GM12875 (cell line): ENCODE measurements at regions not wholly inside any gene's neighbourhood (a gene's known extent, or its start where the extent isn't known, plus 50 kb on each side); places are given as distances from the start of the nearest gene placed in this dataset.

ENCODE experiments used
- H3K4me3 ChIP-seq: one replicate; pipeline ENCODE4 v1.5.1; 2011; ENCODE audit warnings: low read depth, low read length, control low read depth
- TF ChIP-seq, protein P1 (sequence below): IDR thresholded peaks from 2 replicates; pipeline ENCODE4 v1.5.1; 2011; ENCODE audit warnings: low read depth, mild to moderate bottlenecking, control low read depth, inconsistent platforms, low read length, moderate library complexity, borderline replicate concordance; ENCODE audit not compliant: insufficient read depth

GRCh38 chr5:96329886-96330529 lies 103.0 kb downstream of the PCSK1 start:
- no peak overlapping the region for H3K4me3 ChIP-seq

DNA sequence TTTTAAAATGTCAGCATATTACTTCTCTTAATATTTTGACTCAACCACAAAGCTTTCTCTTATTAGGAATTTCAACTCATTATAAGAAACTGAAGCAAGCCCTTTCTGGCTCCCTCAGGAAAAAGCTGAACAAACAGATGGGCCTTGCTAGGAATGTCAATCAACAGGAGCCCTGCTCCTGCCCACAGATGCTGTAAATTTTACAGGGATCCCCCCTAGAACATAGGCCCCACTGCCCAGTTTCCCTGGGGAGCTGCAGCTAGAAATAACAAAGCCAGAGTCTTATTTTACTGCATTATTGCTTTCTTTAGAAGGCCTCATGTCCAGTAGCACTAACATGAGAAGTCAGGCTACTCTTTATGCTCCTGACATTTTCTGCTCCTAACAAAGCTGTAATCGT lies 103.8 kb downstream of the PCSK1 start:
- TF ChIP-seq, protein P1, sequence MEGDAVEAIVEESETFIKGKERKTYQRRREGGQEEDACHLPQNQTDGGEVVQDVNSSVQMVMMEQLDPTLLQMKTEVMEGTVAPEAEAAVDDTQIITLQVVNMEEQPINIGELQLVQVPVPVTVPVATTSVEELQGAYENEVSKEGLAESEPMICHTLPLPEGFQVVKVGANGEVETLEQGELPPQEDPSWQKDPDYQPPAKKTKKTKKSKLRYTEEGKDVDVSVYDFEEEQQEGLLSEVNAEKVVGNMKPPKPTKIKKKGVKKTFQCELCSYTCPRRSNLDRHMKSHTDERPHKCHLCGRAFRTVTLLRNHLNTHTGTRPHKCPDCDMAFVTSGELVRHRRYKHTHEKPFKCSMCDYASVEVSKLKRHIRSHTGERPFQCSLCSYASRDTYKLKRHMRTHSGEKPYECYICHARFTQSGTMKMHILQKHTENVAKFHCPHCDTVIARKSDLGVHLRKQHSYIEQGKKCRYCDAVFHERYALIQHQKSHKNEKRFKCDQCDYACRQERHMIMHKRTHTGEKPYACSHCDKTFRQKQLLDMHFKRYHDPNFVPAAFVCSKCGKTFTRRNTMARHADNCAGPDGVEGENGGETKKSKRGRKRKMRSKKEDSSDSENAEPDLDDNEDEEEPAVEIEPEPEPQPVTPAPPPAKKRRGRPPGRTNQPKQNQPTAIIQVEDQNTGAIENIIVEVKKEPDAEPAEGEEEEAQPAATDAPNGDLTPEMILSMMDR: no peak
- no peak overlapping the region for H3K4me3 ChIP-seq

More at GRCh38 chr5:96329886-96330529, 103.0 kb downstream of the PCSK1 start:
- TF ChIP-seq, protein P1: no peak

DNA sequence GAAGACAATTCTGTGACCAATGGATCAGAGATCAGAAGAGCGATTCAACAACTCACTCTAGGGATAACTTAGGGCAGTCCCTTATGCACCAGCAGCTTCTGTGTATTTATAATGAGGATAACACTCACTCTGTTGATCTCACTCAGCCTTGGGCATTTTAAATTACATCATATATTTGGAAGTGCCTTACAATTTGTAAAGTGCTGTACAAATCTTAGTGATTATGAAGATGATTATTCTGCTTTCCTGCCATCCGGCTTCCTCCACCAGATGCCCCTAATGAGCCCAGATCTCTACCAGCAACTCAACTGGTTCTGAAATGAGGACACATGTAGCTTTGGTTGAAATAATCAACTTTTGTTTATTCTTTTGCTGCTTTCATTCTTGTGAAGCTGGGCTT lies 105.3 kb downstream of the PCSK1 start:
- TF ChIP-seq, protein P1: no peak

GRCh38 chr5:96326902-96327301 lies 106.1 kb downstream of the PCSK1 start:
- TF ChIP-seq, protein P1: no peak
- no peak overlapping the region for H3K4me3 ChIP-seq

More for the DNA sequence above, 105.3 kb downstream of the PCSK1 start:
- no peak overlapping the region for H3K4me3 ChIP-seq

GRCh38 chr5:96324708-96325107 lies 108.3 kb downstream of the PCSK1 start:
- TF ChIP-seq, protein P1: no peak
- no peak overlapping the region for H3K4me3 ChIP-seq

GRCh38 chr5:96322865-96323264 lies 110.2 kb downstream of the PCSK1 start:
- H3K4me3 ChIP-seq: no peak overlapping the region
- TF ChIP-seq, protein P1: no peak

GRCh38 chr5:96322217-96322616 lies 110.8 kb downstream of the PCSK1 start:
- no peak overlapping the region for H3K4me3 ChIP-seq
- TF ChIP-seq, protein P1: no peak
